ENCODE measurements at regions not wholly inside any gene's neighbourhood (a gene's known extent, or its start where the extent isn't known, plus 50 kb on each side); places are given as distances from the start of the nearest gene placed in this dataset.

DNA sequence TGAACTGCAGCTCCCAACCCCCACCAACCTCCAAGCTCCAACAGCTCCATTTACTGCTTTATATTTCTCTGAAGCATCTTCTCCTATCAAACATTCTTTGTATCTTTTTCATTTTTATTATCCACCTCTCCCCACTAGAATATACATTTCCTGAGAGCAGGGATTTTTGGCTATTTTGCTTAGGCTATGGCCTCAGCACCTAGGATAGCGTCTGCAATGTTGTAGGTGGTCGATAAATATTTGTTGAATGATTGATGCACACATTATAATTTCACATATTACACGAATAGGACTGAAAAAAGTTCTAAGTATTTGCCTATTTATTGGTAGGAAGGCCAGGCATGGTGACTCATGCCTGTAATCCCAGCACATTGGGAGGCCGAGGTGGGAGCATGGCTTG, 658.7 kb upstream of the DIPK2B start:
- no peak for FAIRE-seq
- Histone ChIP-seq H3K9me3 (ENCODE audit: control insufficient read depth, low read depth, low read length) (no peaks in the 10 kb centered on the region), H2AFZ (ENCODE audit: control insufficient read depth, low read length) (no peak overlapping the region), H3K9ac (ENCODE audit: control insufficient read depth, extremely low read depth, insufficient read depth, low read length) (no peak overlapping the region), H4K20me1 (ENCODE audit: control insufficient read depth, extremely low read depth, insufficient read depth, low read length) (no peaks in the 10 kb centered on the region), H3K4me1 (ENCODE audit: control insufficient read depth, extremely low read depth, insufficient read depth, low read length) (no peaks in the 10 kb centered on the region), H3K4me2 (ENCODE audit: control insufficient read depth, extremely low read depth, insufficient read depth, low read depth, low read length) (no peak overlapping the region), H3K27me3 (ENCODE audit: control insufficient read depth, extremely low read depth, insufficient read depth, low read length) (peaks cover 4% of the 10 kb centered on the region), H3K79me2 (ENCODE audit: control insufficient read depth, insufficient read depth, low read length) (no peaks in the 10 kb centered on the region), H3K4me3 (ENCODE audit: control insufficient read depth in 2 of 3, extremely low read depth in 1 of 3, insufficient read depth in 2 of 3, low read depth in 1 of 3, low read length in 3 of 3) (no peak overlapping the region), H3K9me1 (ENCODE audit: control insufficient read depth, extremely low read depth, insufficient read depth, low read length) (no peaks in the 10 kb centered on the region), H3K36me3 (ENCODE audit: control insufficient read depth in 2 of 2, extremely low read depth in 1 of 2, insufficient read depth in 2 of 2, low read length in 2 of 2) (no peaks in the 10 kb centered on the region), H3K27ac (ENCODE audit: control insufficient read depth, insufficient read depth, low read length) (no peak overlapping the region)
- TF ChIP-seq, protein P1, sequence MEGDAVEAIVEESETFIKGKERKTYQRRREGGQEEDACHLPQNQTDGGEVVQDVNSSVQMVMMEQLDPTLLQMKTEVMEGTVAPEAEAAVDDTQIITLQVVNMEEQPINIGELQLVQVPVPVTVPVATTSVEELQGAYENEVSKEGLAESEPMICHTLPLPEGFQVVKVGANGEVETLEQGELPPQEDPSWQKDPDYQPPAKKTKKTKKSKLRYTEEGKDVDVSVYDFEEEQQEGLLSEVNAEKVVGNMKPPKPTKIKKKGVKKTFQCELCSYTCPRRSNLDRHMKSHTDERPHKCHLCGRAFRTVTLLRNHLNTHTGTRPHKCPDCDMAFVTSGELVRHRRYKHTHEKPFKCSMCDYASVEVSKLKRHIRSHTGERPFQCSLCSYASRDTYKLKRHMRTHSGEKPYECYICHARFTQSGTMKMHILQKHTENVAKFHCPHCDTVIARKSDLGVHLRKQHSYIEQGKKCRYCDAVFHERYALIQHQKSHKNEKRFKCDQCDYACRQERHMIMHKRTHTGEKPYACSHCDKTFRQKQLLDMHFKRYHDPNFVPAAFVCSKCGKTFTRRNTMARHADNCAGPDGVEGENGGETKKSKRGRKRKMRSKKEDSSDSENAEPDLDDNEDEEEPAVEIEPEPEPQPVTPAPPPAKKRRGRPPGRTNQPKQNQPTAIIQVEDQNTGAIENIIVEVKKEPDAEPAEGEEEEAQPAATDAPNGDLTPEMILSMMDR (optimal IDR thresholded peaks at IDR 0.05 in 1 of 3, IDR thresholded peaks at IDR 0.05 in 1 of 3, conservative IDR thresholded peaks at IDR 0.05 in 1 of 3; ENCODE audit: extremely low read depth in 1 of 3, insufficient read depth in 2 of 3, low read length in 3 of 3) = no peak
- TF ChIP-seq EZH2 (IDR thresholded peaks at IDR 0.05; ENCODE audit: low read length) = no peak
- DNase-seq (ENCODE audit: low read depth, low spot score) = no peak
- dilution Hi-C loops (cut with MboI; ENCODE audit: extremely low pct_ligation_motif_present, low sequenced_read_pairs) = no loop called here

DNA sequence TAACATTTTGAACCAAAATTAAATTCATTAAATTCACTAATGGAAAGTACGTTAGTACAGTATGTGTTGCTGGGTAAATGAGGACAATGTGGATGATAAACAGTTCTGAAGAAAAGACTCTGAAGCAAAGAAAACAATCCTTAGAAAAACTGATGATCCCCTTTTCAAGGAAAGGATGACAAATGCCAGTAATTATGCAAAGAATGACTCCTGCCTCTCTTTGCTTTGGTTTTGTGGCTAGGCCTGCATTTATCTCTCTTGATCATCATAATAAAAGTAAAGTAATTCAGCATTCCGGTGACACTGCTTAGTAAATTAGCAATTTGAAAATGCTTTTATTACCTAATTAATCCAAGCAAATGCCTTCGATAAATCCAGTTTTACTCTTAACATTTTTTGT, 652.2 kb upstream of the DIPK2B start:
- no peak for TF ChIP-seq EZH2 (IDR thresholded peaks at IDR 0.05; ENCODE audit: low read length)
- TF ChIP-seq, protein P1 (optimal IDR thresholded peaks at IDR 0.05 in 1 of 3, IDR thresholded peaks at IDR 0.05 in 1 of 3, conservative IDR thresholded peaks at IDR 0.05 in 1 of 3; ENCODE audit: extremely low read depth in 1 of 3, insufficient read depth in 2 of 3, low read length in 3 of 3) = no peak
- Histone ChIP-seq H4K20me1 (ENCODE audit: control insufficient read depth, extremely low read depth, insufficient read depth, low read length) (no peaks in the 10 kb centered on the region), H3K9ac (ENCODE audit: control insufficient read depth, extremely low read depth, insufficient read depth, low read length) (peak overlapping the region; percentile 0), H3K4me3 (ENCODE audit: control insufficient read depth in 2 of 3, extremely low read depth in 1 of 3, insufficient read depth in 2 of 3, low read depth in 1 of 3, low read length in 3 of 3) (no peak overlapping the region), H3K4me1 (ENCODE audit: control insufficient read depth, extremely low read depth, insufficient read depth, low read length) (peaks cover 14% of the 10 kb centered on the region), H3K36me3 (ENCODE audit: control insufficient read depth in 2 of 2, extremely low read depth in 1 of 2, insufficient read depth in 2 of 2, low read length in 2 of 2) (no peaks in the 10 kb centered on the region), H3K27ac (ENCODE audit: control insufficient read depth, insufficient read depth, low read length) (peak overlapping the region; percentile 91), H2AFZ (ENCODE audit: control insufficient read depth, low read length) (no peak overlapping the region), H3K79me2 (ENCODE audit: control insufficient read depth, insufficient read depth, low read length) (peaks cover 28% of the 10 kb centered on the region), H3K27me3 (ENCODE audit: control insufficient read depth, extremely low read depth, insufficient read depth, low read length) (peaks cover 4% of the 10 kb centered on the region), H3K9me1 (ENCODE audit: control insufficient read depth, extremely low read depth, insufficient read depth, low read length) (no peaks in the 10 kb centered on the region), H3K4me2 (ENCODE audit: control insufficient read depth, extremely low read depth, insufficient read depth, low read depth, low read length) (peak overlapping the region; percentile 37), H3K9me3 (ENCODE audit: control insufficient read depth, low read depth, low read length) (peaks cover 2% of the 10 kb centered on the region)
- DNase-seq (ENCODE audit: low read depth, low spot score) = no peak
- FAIRE-seq = peak; percentile 70
- dilution Hi-C loops (cut with MboI; ENCODE audit: extremely low pct_ligation_motif_present, low sequenced_read_pairs) = no loop called here
